WTC11 (cell line): ENCODE measurements at regions not wholly inside any gene's neighbourhood (a gene's known extent, or its start where the extent isn't known, plus 50 kb on each side); places are given as distances from the start of the nearest gene placed in this dataset.

Experiments
- ATAC-seq: fragments of 200-7000 bp; cut with Tn5 transposase; 2 replicates; pipeline ENCODE4 v1.10.0; 2021; ENCODE audit warnings: mild to moderate bottlenecking, moderate library complexity
- CTCF ChIA-PET: fragments of 300-600 bp; sonication (Branson Sonifier 250); formaldehyde crosslinking; loops from one replicate; lab custom pipeline; 2021; ENCODE audit warnings: antibody characterized with exemption; lab: Charles Lee
- POLR2A ChIA-PET: fragments of 350-600 bp; sonication (Branson Sonifier 250); formaldehyde crosslinking; loops from one replicate; lab custom pipeline; 2021; ENCODE audit warnings: antibody characterized with exemption; lab: Charles Lee
- DNase-seq: peaks from one replicate; pipeline ENCODE4 v3.0.0; 2021; ENCODE audit warnings: low spot score
- H3K27ac Mint-ChIP-seq: 2 replicates; pipeline ENCODE4 v1.8.0; 2021; ENCODE audit warnings: mixed read lengths
- H3K27me3 Mint-ChIP-seq: 2 replicates; pipeline ENCODE4 v1.8.0; 2021; ENCODE audit warnings: low read depth, mild to moderate bottlenecking, moderate library complexity, mixed read lengths
- H3K36me3 Mint-ChIP-seq: 2 replicates; pipeline ENCODE4 v1.8.0; 2021; ENCODE audit warnings: mixed read lengths
- H3K4me1 Mint-ChIP-seq: 2 replicates; pipeline ENCODE4 v1.8.0; 2022; ENCODE audit warnings: mixed read lengths
- H3K4me3 Mint-ChIP-seq: 2 replicates; pipeline ENCODE4 v1.8.0; 2021; ENCODE audit warnings: mild to moderate bottlenecking, moderate library complexity, mixed read lengths
- H3K9me3 Mint-ChIP-seq: 2 replicates; pipeline ENCODE4 v1.8.0; 2021; ENCODE audit warnings: mixed read lengths
- ATF1 ChIP-seq: sonication (generic); formaldehyde crosslinking; IDR thresholded peaks from 2 replicates; pipeline ENCODE4 v1.8.1; 2023; ENCODE audit warnings: mild to moderate bottlenecking, moderate library complexity, missing genetic modification reagents
- CREB1 ChIP-seq: sonication (generic); formaldehyde crosslinking; IDR thresholded peaks from 2 replicates; pipeline ENCODE4 v1.8.0; 2023; ENCODE audit warnings: mild to moderate bottlenecking, missing genetic modification reagents
- CREM ChIP-seq: sonication (generic); formaldehyde crosslinking; IDR thresholded peaks from 2 replicates; pipeline ENCODE4 v1.8.1; 2022; ENCODE audit warnings: mild to moderate bottlenecking, missing genetic modification reagents, moderate library complexity
- GABPB1 ChIP-seq: sonication (generic); formaldehyde crosslinking; IDR thresholded peaks from 2 replicates; pipeline ENCODE4 v1.8.1; 2023; ENCODE audit warnings: mild to moderate bottlenecking, missing genetic modification reagents
- IRF1 ChIP-seq: sonication (generic); formaldehyde crosslinking; IDR thresholded peaks from 2 replicates; pipeline ENCODE4 v1.8.0; 2023; ENCODE audit warnings: missing genetic modification reagents
- IRF2 ChIP-seq: sonication (generic); formaldehyde crosslinking; IDR thresholded peaks from 2 replicates; pipeline ENCODE4 v1.8.0; 2022; ENCODE audit warnings: low read depth, missing genetic modification reagents, borderline replicate concordance
- JAZF1 ChIP-seq: fragments of 250-450 bp; sonication (Bioruptor Pico); IDR thresholded peaks from 2 replicates; pipeline ENCODE4 v1.9.0; 2021; ENCODE audit warnings: moderate library complexity, mild to moderate bottlenecking, inconsistent platforms
- NFE2L1 ChIP-seq: sonication (generic); formaldehyde crosslinking; IDR thresholded peaks from 2 replicates; pipeline ENCODE4 v1.8.1; 2023; ENCODE audit warnings: missing genetic modification reagents
- NFYB ChIP-seq: sonication (generic); formaldehyde crosslinking; conservative IDR thresholded peaks from 2 replicates; pipeline ENCODE4 v1.8.0; 2022; ENCODE audit warnings: low read depth, missing genetic modification reagents
- OVOL2 ChIP-seq: fragments of 250-450 bp; sonication (Bioruptor Pico); IDR thresholded peaks from 2 replicates; pipeline ENCODE4 v1.9.0; 2021; ENCODE audit warnings: mild to moderate bottlenecking, borderline replicate concordance
- RORB ChIP-seq: fragments of 250-450 bp; sonication (Bioruptor Pico); IDR thresholded peaks from 2 replicates; pipeline ENCODE4 v1.9.0; 2021; ENCODE audit warnings: mild to moderate bottlenecking
- SMAD3 ChIP-seq: sonication (generic); formaldehyde crosslinking; IDR thresholded peaks from 2 replicates; pipeline ENCODE4 v1.8.0; 2022; ENCODE audit warnings: missing genetic modification reagents, mild to moderate bottlenecking, borderline replicate concordance
- SMAD4 ChIP-seq: sonication (generic); formaldehyde crosslinking; IDR thresholded peaks from 2 replicates; pipeline ENCODE4 v1.8.0; 2022; ENCODE audit warnings: mild to moderate bottlenecking, missing genetic modification reagents
- USF2 ChIP-seq: sonication (generic); formaldehyde crosslinking; IDR thresholded peaks from 2 replicates; pipeline ENCODE4 v1.8.1; 2023; ENCODE audit warnings: mild to moderate bottlenecking, missing genetic modification reagents, moderate library complexity
- ZNF281 ChIP-seq: sonication (generic); formaldehyde crosslinking; IDR thresholded peaks from 2 replicates; pipeline ENCODE4 v1.8.0; 2023; ENCODE audit warnings: mild to moderate bottlenecking, missing genetic modification reagents
- ZNF423 ChIP-seq: fragments of 250-450 bp; sonication (Bioruptor Pico); IDR thresholded peaks from 2 replicates; pipeline ENCODE4 v2.1.2; 2022; ENCODE audit warnings: mild to moderate bottlenecking, moderate library complexity
- TF ChIP-seq, protein P1 (sequence below): sonication (generic); formaldehyde crosslinking; IDR thresholded peaks from 2 replicates; pipeline ENCODE4 v1.8.1; 2023; ENCODE audit warnings: mild to moderate bottlenecking, missing genetic modification reagents, borderline replicate concordance
- TF ChIP-seq, protein P2 (sequence below): sonication (generic); formaldehyde crosslinking; IDR thresholded peaks from 2 replicates; pipeline ENCODE4 v1.8.1; 2023; ENCODE audit warnings: mild to moderate bottlenecking, moderate library complexity, missing genetic modification reagents
- TF ChIP-seq, protein P3 (sequence below): sonication (generic); formaldehyde crosslinking; conservative IDR thresholded peaks from 2 replicates; pipeline ENCODE4 v1.8.1; 2022; ENCODE audit warnings: mild to moderate bottlenecking, missing genetic modification reagents

DNA sequence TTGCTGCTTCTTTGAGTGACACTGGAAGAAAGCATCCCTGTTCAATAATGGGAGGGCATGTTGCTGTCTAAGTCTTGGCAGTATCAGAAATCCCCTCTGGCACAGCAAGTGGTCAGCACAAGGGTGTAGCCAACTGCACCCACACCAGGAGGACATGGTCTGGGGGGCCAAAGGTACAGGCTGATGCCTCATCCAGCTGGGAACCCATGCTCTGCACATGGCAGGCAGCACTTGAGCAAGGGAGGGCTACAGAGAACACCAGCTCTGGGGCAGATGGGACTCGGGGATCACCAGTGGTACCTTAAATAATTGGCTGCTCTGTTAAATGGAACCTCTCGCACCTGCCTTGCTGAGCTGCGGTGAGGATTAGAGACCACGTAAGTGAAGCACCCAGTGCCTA is 265.2 kb downstream of the SYK start:
- H3K36me3 Mint-ChIP-seq: peaks cover 8% of the 10 kb centered on the region
- no peaks in the 10 kb centered on the region for H3K27me3 Mint-ChIP-seq
- POLR2A ChIA-PET: no interaction called here
- H3K9me3 Mint-ChIP-seq: peaks cover 19% of the 10 kb centered on the region
- H3K4me3 Mint-ChIP-seq: no peak overlapping the region
- H3K4me1 Mint-ChIP-seq: peaks cover 12% of the 10 kb centered on the region
- no peak overlapping the region for H3K27ac Mint-ChIP-seq
- CTCF ChIA-PET: interaction anchor here (1.9 kb wide), 1 partner anchor 152 kb away, joined by 6 read pairs; no protein-coding TSS in a partner anchor
- DNase-seq (no peak), ATAC-seq (no peak)
- no peak for TF ChIP-seq IRF2 (CRISPR knock-in tag)
- TF ChIP-seq, protein P1, sequence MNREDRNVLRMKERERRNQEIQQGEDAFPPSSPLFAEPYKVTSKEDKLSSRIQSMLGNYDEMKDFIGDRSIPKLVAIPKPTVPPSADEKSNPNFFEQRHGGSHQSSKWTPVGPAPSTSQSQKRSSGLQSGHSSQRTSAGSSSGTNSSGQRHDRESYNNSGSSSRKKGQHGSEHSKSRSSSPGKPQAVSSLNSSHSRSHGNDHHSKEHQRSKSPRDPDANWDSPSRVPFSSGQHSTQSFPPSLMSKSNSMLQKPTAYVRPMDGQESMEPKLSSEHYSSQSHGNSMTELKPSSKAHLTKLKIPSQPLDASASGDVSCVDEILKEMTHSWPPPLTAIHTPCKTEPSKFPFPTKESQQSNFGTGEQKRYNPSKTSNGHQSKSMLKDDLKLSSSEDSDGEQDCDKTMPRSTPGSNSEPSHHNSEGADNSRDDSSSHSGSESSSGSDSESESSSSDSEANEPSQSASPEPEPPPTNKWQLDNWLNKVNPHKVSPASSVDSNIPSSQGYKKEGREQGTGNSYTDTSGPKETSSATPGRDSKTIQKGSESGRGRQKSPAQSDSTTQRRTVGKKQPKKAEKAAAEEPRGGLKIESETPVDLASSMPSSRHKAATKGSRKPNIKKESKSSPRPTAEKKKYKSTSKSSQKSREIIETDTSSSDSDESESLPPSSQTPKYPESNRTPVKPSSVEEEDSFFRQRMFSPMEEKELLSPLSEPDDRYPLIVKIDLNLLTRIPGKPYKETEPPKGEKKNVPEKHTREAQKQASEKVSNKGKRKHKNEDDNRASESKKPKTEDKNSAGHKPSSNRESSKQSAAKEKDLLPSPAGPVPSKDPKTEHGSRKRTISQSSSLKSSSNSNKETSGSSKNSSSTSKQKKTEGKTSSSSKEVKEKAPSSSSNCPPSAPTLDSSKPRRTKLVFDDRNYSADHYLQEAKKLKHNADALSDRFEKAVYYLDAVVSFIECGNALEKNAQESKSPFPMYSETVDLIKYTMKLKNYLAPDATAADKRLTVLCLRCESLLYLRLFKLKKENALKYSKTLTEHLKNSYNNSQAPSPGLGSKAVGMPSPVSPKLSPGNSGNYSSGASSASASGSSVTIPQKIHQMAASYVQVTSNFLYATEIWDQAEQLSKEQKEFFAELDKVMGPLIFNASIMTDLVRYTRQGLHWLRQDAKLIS: no peak
- no peak for TF ChIP-seq JAZF1
- TF ChIP-seq, protein P2, sequence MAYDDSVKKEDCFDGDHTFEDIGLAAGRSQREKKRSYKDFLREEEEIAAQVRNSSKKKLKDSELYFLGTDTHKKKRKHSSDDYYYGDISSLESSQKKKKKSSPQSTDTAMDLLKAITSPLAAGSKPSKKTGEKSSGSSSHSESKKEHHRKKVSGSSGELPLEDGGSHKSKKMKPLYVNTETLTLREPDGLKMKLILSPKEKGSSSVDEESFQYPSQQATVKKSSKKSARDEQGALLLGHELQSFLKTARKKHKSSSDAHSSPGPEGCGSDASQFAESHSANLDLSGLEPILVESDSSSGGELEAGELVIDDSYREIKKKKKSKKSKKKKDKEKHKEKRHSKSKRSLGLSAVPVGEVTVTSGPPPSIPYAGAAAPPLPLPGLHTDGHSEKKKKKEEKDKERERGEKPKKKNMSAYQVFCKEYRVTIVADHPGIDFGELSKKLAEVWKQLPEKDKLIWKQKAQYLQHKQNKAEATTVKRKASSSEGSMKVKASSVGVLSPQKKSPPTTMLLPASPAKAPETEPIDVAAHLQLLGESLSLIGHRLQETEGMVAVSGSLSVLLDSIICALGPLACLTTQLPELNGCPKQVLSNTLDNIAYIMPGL: no peak
- TF ChIP-seq ZNF281 (CRISPR knock-in tag): no peak
- TF ChIP-seq IRF1 (CRISPR knock-in tag): no peak
- TF ChIP-seq ATF1 (CRISPR knock-in tag): no peak
- TF ChIP-seq OVOL2 (CRISPR knock-in tag): no peak
- no peak for TF ChIP-seq NFYB (CRISPR knock-in tag)
- TF ChIP-seq CREM (CRISPR knock-in tag): no peak
- no peak for TF ChIP-seq CREB1 (CRISPR knock-in tag)
- TF ChIP-seq GABPB1 (CRISPR knock-in tag): no peak
- TF ChIP-seq USF2 (CRISPR knock-in tag): no peak
- TF ChIP-seq, protein P3, sequence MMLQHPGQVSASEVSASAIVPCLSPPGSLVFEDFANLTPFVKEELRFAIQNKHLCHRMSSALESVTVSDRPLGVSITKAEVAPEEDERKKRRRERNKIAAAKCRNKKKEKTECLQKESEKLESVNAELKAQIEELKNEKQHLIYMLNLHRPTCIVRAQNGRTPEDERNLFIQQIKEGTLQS (CRISPR knock-in tag): no peak
- no peak for TF ChIP-seq SMAD4 (CRISPR knock-in tag)
- TF ChIP-seq ZNF423: no peak
- TF ChIP-seq RORB: no peak
- TF ChIP-seq SMAD3: no peak
- no peak for TF ChIP-seq NFE2L1 (CRISPR knock-in tag)
- TF ChIP-seq, all 79 proteins: peak for 0
